ENCODE measurements at regions not wholly inside any gene's neighbourhood (a gene's known extent, or its start where the extent isn't known, plus 50 kb on each side); places are given as distances from the start of the nearest gene placed in this dataset.

DNA sequence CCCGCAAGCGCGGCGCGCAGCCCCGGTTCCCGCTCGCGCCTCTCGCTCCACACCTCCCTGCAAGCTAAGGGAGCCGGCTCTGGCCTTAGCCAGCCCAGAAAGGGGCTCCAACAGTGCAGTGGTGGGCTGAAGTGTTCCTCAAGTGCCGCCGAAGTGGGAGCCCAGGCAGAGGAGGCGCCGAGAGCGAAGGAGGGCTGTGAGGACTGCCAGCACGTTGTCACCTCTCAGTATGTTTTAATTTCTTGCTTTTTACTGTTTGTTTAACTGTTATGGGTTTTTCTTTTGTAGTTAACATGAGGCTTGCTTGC is 1525.7 kb downstream of the SI start:
- TF ChIP-seq, protein P1, sequence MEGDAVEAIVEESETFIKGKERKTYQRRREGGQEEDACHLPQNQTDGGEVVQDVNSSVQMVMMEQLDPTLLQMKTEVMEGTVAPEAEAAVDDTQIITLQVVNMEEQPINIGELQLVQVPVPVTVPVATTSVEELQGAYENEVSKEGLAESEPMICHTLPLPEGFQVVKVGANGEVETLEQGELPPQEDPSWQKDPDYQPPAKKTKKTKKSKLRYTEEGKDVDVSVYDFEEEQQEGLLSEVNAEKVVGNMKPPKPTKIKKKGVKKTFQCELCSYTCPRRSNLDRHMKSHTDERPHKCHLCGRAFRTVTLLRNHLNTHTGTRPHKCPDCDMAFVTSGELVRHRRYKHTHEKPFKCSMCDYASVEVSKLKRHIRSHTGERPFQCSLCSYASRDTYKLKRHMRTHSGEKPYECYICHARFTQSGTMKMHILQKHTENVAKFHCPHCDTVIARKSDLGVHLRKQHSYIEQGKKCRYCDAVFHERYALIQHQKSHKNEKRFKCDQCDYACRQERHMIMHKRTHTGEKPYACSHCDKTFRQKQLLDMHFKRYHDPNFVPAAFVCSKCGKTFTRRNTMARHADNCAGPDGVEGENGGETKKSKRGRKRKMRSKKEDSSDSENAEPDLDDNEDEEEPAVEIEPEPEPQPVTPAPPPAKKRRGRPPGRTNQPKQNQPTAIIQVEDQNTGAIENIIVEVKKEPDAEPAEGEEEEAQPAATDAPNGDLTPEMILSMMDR (IDR thresholded peaks at IDR 0.05), result no peak
- TF ChIP-seq EZH2 (IDR thresholded peaks at IDR 0.05; ENCODE audit: borderline replicate concordance, insufficient read depth, low read depth, low read length, poor library complexity, severe bottlenecking), result no peak

Measured in B cell (primary cell).